H9 (cell line): ENCODE measurements at regions not wholly inside any gene's neighbourhood (a gene's known extent, or its start where the extent isn't known, plus 50 kb on each side); places are given as distances from the start of the nearest gene placed in this dataset.

Experiments
- DNase-seq: peaks from one replicate; pipeline ENCODE4 v3.0.0-alpha.2; 2017
- H2AFZ ChIP-seq: one replicate; pipeline ENCODE4 v1.6.1; 2013; ENCODE audit warnings: mild to moderate bottlenecking, low read length, control low read depth, moderate library complexity
- H2AK5ac ChIP-seq: 2 replicates; pipeline ENCODE4 v1.6.1; 2013; ENCODE audit warnings: low read length, control low read depth, mixed read lengths; ENCODE audit not compliant: insufficient read length
- H2BK120ac ChIP-seq: one replicate; pipeline ENCODE4 v1.6.1; 2013; ENCODE audit warnings: low read depth, mild to moderate bottlenecking, low read length, control low read depth, inconsistent platforms; ENCODE audit not compliant: poor library complexity, severe bottlenecking
- H2BK12ac ChIP-seq: 2 replicates; pipeline ENCODE4 v1.6.1; 2013; ENCODE audit warnings: low read length, control low read depth, mixed read lengths, low read depth; ENCODE audit not compliant: insufficient read length
- H2BK15ac ChIP-seq: 2 replicates; pipeline ENCODE4 v1.6.1; 2013; ENCODE audit warnings: low read depth, low read length, control low read depth
- H2BK20ac ChIP-seq: one replicate; pipeline ENCODE4 v1.6.1; 2013; ENCODE audit warnings: low read depth, mild to moderate bottlenecking, low read length, control low read depth, inconsistent platforms; ENCODE audit not compliant: poor library complexity, severe bottlenecking
- H2BK5ac ChIP-seq: 2 replicates; pipeline ENCODE4 v1.6.1; 2013; ENCODE audit warnings: low read length, control low read depth, mixed read lengths; ENCODE audit not compliant: insufficient read length
- H3K14ac ChIP-seq: 2 replicates; pipeline ENCODE4 v1.6.1; 2013; ENCODE audit warnings: low read length, control low read depth; ENCODE audit not compliant: insufficient read depth
- H3K18ac ChIP-seq: 2 replicates; pipeline ENCODE4 v1.6.1; 2013; ENCODE audit warnings: low read depth, mild to moderate bottlenecking, mixed read lengths, low read length, control low read depth; ENCODE audit not compliant: insufficient read length
- H3K23ac ChIP-seq: 2 replicates; pipeline ENCODE4 v1.6.1; 2013; ENCODE audit warnings: low read length, control low read depth, mixed read lengths, low read depth; ENCODE audit not compliant: insufficient read length
- H3K23me2 ChIP-seq: 2 replicates; pipeline ENCODE4 v1.6.1; 2013; ENCODE audit warnings: low read depth, mild to moderate bottlenecking, mixed read lengths, low read length, control low read depth; ENCODE audit not compliant: insufficient read length, poor library complexity, severe bottlenecking
- H3K27ac ChIP-seq: 2 replicates; pipeline ENCODE4 v1.5.1; 2013; ENCODE audit warnings: low read length, control low read depth, mixed read lengths, low read depth; ENCODE audit not compliant: insufficient read length
- H3K27me3 ChIP-seq: 2 replicates; pipeline ENCODE4 v1.6.1; 2013; ENCODE audit warnings: low read length, control low read depth, inconsistent platforms; ENCODE audit not compliant: insufficient read depth
- H3K4ac ChIP-seq: 2 replicates; pipeline ENCODE4 v1.6.1; 2013; ENCODE audit warnings: low read depth, mild to moderate bottlenecking, control low read depth, inconsistent platforms, low read length, moderate library complexity
- H3K4me1 ChIP-seq: 2 replicates; pipeline ENCODE4 v1.6.1; 2013; ENCODE audit warnings: low read length, control low read depth, inconsistent platforms; ENCODE audit not compliant: insufficient read depth
- H3K4me2 ChIP-seq: 2 replicates; pipeline ENCODE4 v1.6.1; 2013; ENCODE audit warnings: low read length, control low read depth, mixed read lengths; ENCODE audit not compliant: insufficient read length, insufficient read depth
- H3K56ac ChIP-seq: 2 replicates; pipeline ENCODE4 v1.6.1; 2013; ENCODE audit warnings: low read depth, mild to moderate bottlenecking, mixed read lengths, low read length, control low read depth; ENCODE audit not compliant: insufficient read length
- H3K79me1 ChIP-seq: 2 replicates; pipeline ENCODE4 v1.6.1; 2013; ENCODE audit warnings: low read depth, mild to moderate bottlenecking, moderate library complexity, low read length, control low read depth, inconsistent platforms; ENCODE audit not compliant: insufficient read depth, poor library complexity, severe bottlenecking
- H3K79me2 ChIP-seq: 2 replicates; pipeline ENCODE4 v1.6.1; 2013; ENCODE audit warnings: low read length, control low read depth, inconsistent platforms; ENCODE audit not compliant: insufficient read depth
- H3K9ac ChIP-seq: 2 replicates; pipeline ENCODE4 v1.6.1; 2013; ENCODE audit warnings: low read length, control low read depth, mixed read lengths; ENCODE audit not compliant: insufficient read length; ENCODE audit errors: extremely low read depth
- H3K9me3 ChIP-seq: one replicate; pipeline ENCODE4 v1.6.1; 2013; ENCODE audit warnings: low read depth, low read length, inconsistent platforms; ENCODE audit not compliant: control insufficient read depth
- H3T11ph ChIP-seq: one replicate; pipeline ENCODE4 v1.6.1; 2013; ENCODE audit warnings: mild to moderate bottlenecking, low read length, control low read depth, inconsistent platforms
- H4K20me1 ChIP-seq: one replicate; pipeline ENCODE4 v1.6.1; 2013; ENCODE audit not compliant: control insufficient read depth, insufficient read length, insufficient read depth
- H4K5ac ChIP-seq: 2 replicates; pipeline ENCODE4 v1.6.1; 2013; ENCODE audit warnings: low read depth, mild to moderate bottlenecking, mixed read lengths, low read length, control low read depth; ENCODE audit not compliant: insufficient read length
- H4K8ac ChIP-seq: replicated peaks from 2 replicates; pipeline ENCODE4 v1.6.1; 2013; ENCODE audit warnings: low read length, control low read depth, mixed read lengths, low read depth; ENCODE audit not compliant: insufficient read length
- H4K91ac ChIP-seq: 2 replicates; pipeline ENCODE4 v1.6.1; 2013; ENCODE audit warnings: low read depth, mild to moderate bottlenecking, moderate library complexity, mixed read lengths, low read length, control low read depth; ENCODE audit not compliant: insufficient read length
- H3K27ac Mint-ChIP-seq, 3 experiments: 2 replicates in 2 of 3; 3 replicates in 1 of 3; pipeline ENCODE4 v1.8.0; 2020 to 2021; ENCODE audit warnings: mixed read lengths in 3 of 3, mild to moderate bottlenecking in 1 of 3, moderate library complexity in 1 of 3
- H3K27me3 Mint-ChIP-seq: 2 replicates; pipeline ENCODE4 v1.8.0; 2021; ENCODE audit warnings: low read depth, mild to moderate bottlenecking, moderate library complexity, mixed read lengths
- H3K36me3 Mint-ChIP-seq, 3 experiments: 2 replicates in 2 of 3; 3 replicates in 1 of 3; pipeline ENCODE4 v1.8.0; 2020 to 2021; ENCODE audit warnings: low read depth in 3 of 3, mixed read lengths in 3 of 3; ENCODE audit not compliant: insufficient read depth in 1 of 3
- H3K4me1 Mint-ChIP-seq, 2 experiments: 2 replicates each; pipeline ENCODE4 v1.8.0; 2020; ENCODE audit warnings: mixed read lengths in 2 of 2
- H3K4me3 Mint-ChIP-seq, 2 experiments: 2 replicates in 1 of 2; 3 replicates in 1 of 2; pipeline ENCODE4 v1.8.0; 2020 to 2021; ENCODE audit warnings: mild to moderate bottlenecking in 2 of 2, mixed read lengths in 2 of 2, moderate library complexity in 1 of 2
- H3K9me3 Mint-ChIP-seq, 2 experiments: 2 replicates in 1 of 2; 3 replicates in 1 of 2; pipeline ENCODE4 v1.8.0; 2020; ENCODE audit warnings: mild to moderate bottlenecking in 2 of 2, mixed read lengths in 2 of 2, moderate library complexity in 1 of 2
- CTCF ChIP-seq: fragments of 200-600 bp; sonication (generic); conservative IDR thresholded peaks from 3 replicates; pipeline ENCODE4 v1.8.0; 2021; ENCODE audit warnings: antibody characterized with exemption, mild to moderate bottlenecking
- WGBS: extraction: QIAGEN DNeasy Blood & Tissue Kit; methylation state at CpG from one replicate; pipeline ENCODE4 v1.1.7; 2013; ENCODE audit warnings: missing lambda C conversion rate, low lambda C conversion rate, mixed read lengths; ENCODE audit not compliant: insufficient read length; ENCODE audit errors: extremely low coverage; 5-methylcytosine and 5-hydroxymethylcytosine counted together

DNA sequence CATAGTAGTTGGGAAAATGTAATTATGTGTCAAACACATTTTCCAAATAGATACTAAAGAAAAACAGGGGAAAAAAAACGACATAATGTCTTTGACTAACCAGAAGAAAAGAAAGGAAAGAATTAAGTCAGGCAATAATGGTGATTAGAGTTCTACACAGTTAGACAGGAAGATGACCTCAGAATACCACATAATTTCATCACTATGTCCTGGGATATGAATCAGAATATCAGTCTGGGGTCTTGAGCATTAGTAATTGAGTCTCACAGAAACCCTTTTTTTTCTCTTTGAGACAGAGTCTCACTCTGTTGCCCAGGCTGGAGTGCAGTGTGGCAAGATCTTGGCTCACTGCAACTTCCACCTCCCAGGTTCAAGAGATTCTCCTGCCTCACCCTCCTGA is 503.4 kb downstream of the SLITRK1 start:
- Histone ChIP-seq H3K79me1 (no peaks in the 10 kb centered on the region), H2AK5ac (no peak overlapping the region), H3K4me2 (no peak overlapping the region), H4K8ac (no peak overlapping the region), H2AFZ (no peak overlapping the region), H3T11ph (no peak overlapping the region), H4K91ac (no peak overlapping the region), H3K27ac (no peak overlapping the region), H3K23me2 (no peaks in the 10 kb centered on the region), H3K18ac (no peak overlapping the region), H3K23ac (no peak overlapping the region), H2BK15ac (no peak overlapping the region), H2BK5ac (no peak overlapping the region), H2BK20ac (no peak overlapping the region), H3K4ac (no peak overlapping the region), H3K4me1 (no peaks in the 10 kb centered on the region), H3K27me3 (no peaks in the 10 kb centered on the region), H3K14ac (no peak overlapping the region), H3K56ac (no peak overlapping the region), H2BK12ac (no peak overlapping the region), H3K9ac (no peak overlapping the region), H3K79me2 (no peaks in the 10 kb centered on the region), H4K5ac (no peak overlapping the region), H3K9me3 (no peaks in the 10 kb centered on the region), H2BK120ac (no peak overlapping the region), H4K20me1 (no peaks in the 10 kb centered on the region)
- Mint-ChIP-seq H3K27ac (no peak overlapping the region), H3K36me3 (no peaks in the 10 kb centered on the region), H3K4me3 (no peak overlapping the region), H3K4me1 (no peaks in the 10 kb centered on the region), H3K9me3 (no peaks in the 10 kb centered on the region), H3K27me3 (no peaks in the 10 kb centered on the region; the same call in 1 of the 2 replicates)
- no peak for DNase-seq
- TF ChIP-seq CTCF: no peak
- WGBS: no CpG with 5 or more reads among the region's 1 CpG
